DMS153 (cell line): ENCODE measurements at regions not wholly inside any gene's neighbourhood (a gene's known extent, or its start where the extent isn't known, plus 50 kb on each side); places are given as distances from the start of the nearest gene placed in this dataset.

Experiments
- DNase-seq: peaks from one replicate; lab custom pipeline; 2025; lab: John Stamatoyannopoulos, UW

- DNase-seq = no peak
These were observed 50.8 kb upstream of the JAG1 start for GRCh38 chr20:10724449-10725173.

DNA sequence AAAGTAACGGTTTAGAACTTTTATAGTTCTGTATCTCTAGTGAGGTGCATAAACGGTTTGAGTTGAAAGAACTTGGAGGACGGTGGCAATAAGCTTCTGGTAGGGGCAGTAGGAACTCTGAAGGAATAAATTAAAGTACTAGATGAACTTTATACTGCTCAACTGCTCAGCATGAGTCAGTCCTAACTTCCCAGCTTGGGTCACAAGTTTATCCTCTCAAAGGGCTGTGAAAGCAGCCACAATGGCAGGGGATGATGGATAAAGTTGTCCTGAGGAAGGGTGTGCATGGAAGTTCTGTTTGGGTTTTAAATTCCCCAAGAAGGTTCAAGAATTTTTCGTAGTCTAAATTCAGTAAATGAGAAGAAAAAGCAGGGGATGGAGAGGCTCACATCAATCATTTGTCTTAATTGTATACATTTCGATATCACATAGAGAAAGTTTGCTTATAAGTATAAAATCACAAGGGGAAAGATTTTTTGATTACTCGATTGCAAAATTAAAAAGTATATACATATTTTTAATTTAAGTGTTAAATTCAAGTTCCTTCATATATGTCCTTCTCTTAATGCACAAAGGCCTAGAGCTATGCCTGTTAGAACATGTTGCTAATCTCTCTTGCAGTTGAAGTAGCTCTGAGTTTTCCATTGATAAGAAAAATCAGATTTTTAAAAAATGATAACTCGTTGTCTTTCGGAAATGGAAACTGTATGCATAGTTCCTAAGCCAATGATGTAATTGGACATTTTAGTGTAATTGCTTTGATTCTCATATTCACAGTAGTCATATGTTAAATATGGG lies 55.3 kb upstream of the JAG1 start:
- DNase-seq = no peak

DNA sequence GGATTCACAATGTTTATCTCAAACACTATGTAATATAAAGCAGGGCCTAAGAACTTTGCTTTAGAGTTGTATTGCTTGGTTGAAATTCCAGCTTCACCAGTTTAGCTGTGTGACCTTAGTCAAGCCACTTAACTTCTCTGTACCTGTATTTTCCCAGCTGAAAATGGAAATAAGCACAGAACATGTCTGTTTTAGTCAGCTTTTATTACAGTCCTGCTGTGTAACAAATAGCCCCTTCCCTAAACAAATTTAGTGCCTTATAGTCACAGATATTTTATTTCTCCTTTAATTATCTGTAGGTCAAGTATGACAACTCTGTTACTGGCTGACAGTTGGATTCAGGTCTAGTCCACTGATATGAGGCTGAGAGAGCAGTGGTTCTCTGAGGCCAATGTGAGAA lies 56.0 kb upstream of the JAG1 start:
- DNase-seq = no peak

DNA sequence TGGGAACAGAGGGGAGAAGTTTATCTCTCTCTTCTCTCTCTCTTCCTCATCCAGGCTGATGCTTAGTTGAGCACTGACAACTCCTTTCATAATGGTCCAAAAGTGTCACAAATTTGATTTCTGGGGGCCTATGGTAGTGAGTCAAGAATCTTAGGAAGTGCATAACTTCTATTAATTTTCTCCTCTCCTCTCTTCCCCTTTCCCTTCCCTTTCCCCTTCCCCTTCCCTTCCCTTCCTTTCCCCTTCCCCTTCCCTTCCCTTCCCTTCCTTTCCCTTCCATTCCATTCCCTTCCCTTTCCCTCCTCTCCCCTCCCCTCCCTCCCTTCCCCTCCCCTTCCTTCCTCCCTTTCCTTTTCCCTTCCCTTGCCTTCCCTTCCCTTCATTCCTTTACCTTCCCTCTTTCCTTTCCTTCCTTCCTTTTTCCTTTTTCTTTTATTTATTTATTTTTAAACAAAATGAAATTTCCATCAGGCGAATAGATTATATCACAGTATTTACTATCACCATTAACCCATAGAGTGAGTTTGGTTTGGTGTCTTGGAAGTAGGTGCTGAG lies 56.9 kb upstream of the JAG1 start:
- no peak for DNase-seq

- no peak for DNase-seq
These were observed 57.6 kb upstream of the JAG1 start for GRCh38 chr20:10731190-10731965.

DNA sequence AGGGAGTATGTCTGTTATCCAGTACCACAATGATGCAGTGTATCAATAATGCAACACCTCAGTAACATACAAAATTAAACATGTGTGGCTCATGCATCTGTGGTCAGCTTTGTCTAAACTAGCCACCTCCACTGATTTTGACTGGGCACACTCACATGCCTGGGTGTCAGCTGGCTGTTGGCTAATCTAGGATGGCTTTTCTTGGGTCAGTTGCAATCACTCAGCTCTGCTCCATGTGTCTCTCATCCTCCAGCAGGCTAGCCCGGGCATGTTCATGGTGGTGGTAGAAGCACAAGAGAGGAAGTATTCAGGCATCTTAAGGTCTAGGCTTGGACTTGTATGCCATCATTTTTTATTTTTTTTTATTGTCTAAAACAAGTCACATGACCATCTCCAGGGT lies 59.3 kb upstream of the JAG1 start:
- DNase-seq = no peak

GRCh38 chr20:10735195-10735949 lies 61.6 kb upstream of the JAG1 start:
- DNase-seq = no peak

DNA sequence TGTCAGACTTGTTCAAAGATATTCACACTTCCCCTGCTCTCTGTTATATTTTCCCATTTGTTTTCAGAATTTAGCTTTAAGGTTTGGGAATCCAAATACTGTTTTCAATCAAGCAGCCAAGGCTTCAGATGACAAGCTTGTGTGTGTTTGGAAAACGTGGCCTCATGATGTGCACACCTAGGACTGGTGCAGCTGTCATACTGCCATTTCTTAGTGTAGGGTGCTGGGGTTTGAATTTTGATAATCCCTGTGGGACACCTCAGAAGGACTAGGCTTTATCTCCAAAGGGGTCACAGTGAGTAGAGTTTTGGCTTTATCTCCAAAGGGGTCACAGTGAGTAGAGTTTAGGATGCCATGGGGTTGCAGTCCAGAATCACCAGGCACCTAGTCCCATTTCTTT lies 65.3 kb upstream of the JAG1 start:
- DNase-seq = no peak

- no peak for DNase-seq
These were observed 65.8 kb upstream of the JAG1 start for GRCh38 chr20:10739566-10739965.

GRCh38 chr20:10741060-10741459 lies 67.3 kb upstream of the JAG1 start:
- no peak for DNase-seq

- DNase-seq = no peak
These were observed 72.0 kb upstream of the JAG1 start for GRCh38 chr20:10745790-10746189.

DNA sequence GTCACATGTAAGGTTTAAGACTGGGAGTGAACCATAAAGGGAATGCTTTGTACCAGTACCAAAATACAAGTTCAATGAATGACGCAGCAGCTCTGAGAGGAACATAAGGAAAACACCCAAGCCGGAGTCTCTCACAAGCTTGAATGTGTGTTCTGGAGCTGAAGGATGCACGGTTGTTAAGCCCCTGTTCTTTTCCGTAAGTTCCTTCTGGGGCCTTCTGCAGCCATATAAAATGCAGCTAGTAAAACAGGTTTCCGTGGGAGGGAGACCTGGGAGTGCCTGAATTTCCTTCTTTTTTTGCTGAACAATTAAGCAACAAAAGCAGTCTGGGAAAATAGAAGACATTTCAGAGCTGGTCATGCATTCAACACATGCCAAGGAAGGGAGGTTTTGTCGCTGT lies 73.2 kb upstream of the JAG1 start:
- no peak for DNase-seq

DNA sequence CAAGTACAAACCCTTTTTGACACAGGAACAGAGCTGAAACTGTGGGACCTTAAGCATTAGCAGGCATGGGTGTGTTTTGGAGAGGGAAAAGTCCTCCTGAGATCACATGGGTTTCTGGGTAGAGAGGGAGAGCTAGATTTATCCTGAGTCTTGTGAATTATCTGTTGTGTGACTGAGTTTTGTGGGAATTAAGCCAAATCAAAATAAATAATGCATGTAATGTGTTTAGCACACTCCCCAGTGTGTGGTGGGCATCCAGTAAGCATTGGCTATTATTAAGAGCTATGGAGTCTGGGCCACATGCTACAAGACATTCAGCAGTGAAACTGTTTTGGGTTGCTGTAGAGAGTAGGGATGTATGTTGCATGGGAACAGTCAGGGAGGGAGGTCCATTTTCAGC lies 75.3 kb upstream of the JAG1 start:
- no peak for DNase-seq

GRCh38 chr20:10752206-10752605 lies 78.4 kb upstream of the JAG1 start:
- no peak for DNase-seq

GRCh38 chr20:10754824-10755223 lies 81.0 kb upstream of the JAG1 start:
- no peak for DNase-seq

GRCh38 chr20:10758446-10758845 lies 84.6 kb upstream of the JAG1 start:
- no peak for DNase-seq

GRCh38 chr20:10761232-10761631 lies 87.4 kb upstream of the JAG1 start:
- DNase-seq = no peak

DNA sequence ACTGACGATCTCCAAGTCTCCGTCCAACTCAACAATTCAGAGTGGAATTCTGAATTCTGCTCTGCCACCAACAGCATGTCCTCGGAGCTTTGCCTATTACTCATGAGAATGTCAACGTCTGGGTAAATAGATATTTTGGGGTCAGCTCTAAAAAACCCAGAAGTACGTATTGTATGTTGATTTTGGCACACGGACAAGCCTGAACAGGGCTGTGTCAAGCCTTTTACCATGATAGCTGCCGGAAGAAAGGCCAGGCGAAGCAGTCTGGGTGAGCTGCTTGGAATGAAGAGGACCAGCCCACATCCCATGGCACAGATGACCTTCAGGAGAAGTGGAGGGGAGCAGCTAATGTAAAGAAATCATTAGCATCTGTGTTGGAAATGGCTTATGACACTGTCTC lies 88.0 kb upstream of the JAG1 start:
- DNase-seq = no peak

DNA sequence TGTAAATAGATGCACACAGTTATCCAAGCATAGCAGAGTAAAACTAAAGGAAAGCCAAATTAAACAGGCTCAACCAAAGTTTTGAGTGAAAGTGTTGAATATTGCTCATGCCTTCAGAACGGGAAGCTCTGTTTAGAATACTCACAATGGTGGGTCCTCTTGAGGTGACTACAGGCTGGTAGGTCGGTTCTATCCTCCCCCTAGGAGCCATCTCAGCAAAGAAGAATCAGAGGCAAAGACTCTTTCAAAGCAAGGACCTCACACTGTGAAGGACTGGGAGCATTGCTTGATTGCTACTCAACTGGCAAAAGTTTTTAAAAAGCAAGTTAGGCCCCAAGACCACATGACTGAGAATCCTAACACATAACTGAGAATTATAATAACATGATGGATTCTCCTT lies 88.4 kb upstream of the JAG1 start:
- DNase-seq = no peak

GRCh38 chr20:10763112-10763511 lies 89.3 kb upstream of the JAG1 start:
- no peak for DNase-seq

DNA sequence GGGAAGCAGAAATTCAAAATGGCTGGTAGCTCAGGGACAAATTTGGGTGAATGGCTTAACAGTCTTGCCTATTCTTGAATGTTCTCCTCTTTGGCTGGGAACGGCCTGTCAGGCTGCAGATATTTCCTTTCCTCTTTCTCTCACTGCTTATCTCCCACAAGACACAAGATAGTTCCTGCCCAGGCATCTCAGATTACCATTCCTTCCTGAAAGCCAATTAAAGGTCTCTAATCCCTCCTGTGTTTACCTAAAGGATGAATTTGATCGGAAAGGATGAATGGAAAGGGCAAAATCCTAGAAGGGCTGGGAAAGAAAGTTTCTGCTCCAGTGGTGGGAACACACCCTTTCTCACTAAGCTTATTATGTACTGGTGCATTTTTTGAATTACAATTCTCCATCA lies 95.9 kb upstream of the JAG1 start:
- no peak for DNase-seq

DNA sequence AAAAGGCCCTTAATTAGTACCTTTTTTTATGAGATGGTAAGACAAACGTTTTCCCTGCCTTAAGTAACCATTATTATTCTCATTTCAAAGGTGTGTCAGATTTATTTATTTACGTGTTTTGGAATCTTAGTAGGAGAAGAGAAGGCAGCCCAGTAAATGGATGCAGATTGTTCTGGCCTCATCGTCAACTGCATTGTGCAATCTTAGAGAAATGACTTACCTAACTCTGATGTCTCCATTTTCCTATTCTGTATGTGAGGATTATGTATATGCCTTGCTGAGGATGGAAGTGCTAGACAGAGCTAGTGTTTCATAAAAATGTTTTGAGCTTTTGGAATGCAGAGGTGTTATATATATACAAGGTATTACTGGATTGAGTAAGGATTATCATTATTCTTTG lies 97.0 kb upstream of the JAG1 start:
- DNase-seq = no peak
